SK-N-SH treated with all-trans-retinoic acid at 6 μM for 48 hours (cell line): ENCODE measurements at regions not wholly inside any gene's neighbourhood (a gene's known extent, or its start where the extent isn't known, plus 50 kb on each side); places are given as distances from the start of the nearest gene placed in this dataset.
A peak's percentile ranks its signal among the peaks of the same experiment; 100 is the strongest.

Experiments
- ATAC-seq: fragments of 200-7000 bp; cut with Tn5 transposase; 3 replicates; pipeline ENCODE4 v1.9.1; 2020; ENCODE audit warnings: mild to moderate bottlenecking, moderate library complexity
- CREB5 ChIP-seq: fragments of 250-450 bp; sonication (Bioruptor Pico); IDR thresholded peaks from 2 replicates; pipeline ENCODE4 v1.5.1; 2020; ENCODE audit warnings: low read depth, mild to moderate bottlenecking, moderate library complexity
- CSDC2 ChIP-seq: fragments of 250-450 bp; sonication (Bioruptor Pico); IDR thresholded peaks from 2 replicates; pipeline ENCODE4 v1.5.0; 2020; ENCODE audit warnings: mild to moderate bottlenecking, moderate library complexity
- CSRNP3 ChIP-seq: fragments of 250-450 bp; sonication (Bioruptor Pico); IDR thresholded peaks from 2 replicates; pipeline ENCODE4 v1.5.1; 2021; ENCODE audit warnings: mild to moderate bottlenecking, moderate library complexity
- ESRRG ChIP-seq: fragments of 250-450 bp; sonication (Bioruptor Pico); IDR thresholded peaks from 2 replicates; pipeline ENCODE4 v1.6.1; 2021; ENCODE audit warnings: mild to moderate bottlenecking
- GLIS3 ChIP-seq: fragments of 250-450 bp; sonication (Bioruptor Pico); IDR thresholded peaks from 2 replicates; pipeline ENCODE4 v1.5.0; 2020; ENCODE audit warnings: mild to moderate bottlenecking, moderate library complexity
- ISL1 ChIP-seq: fragments of 250-450 bp; sonication (Bioruptor Pico); IDR thresholded peaks from 2 replicates; pipeline ENCODE4 v2.1.2; 2022; ENCODE audit warnings: mild to moderate bottlenecking, moderate library complexity
- OSR1 ChIP-seq: fragments of 250-450 bp; sonication (Bioruptor Pico); IDR thresholded peaks from 2 replicates; pipeline ENCODE4 v1.8.0; 2022; ENCODE audit warnings: moderate library complexity, mild to moderate bottlenecking, inconsistent platforms
- POU6F1 ChIP-seq: fragments of 250-450 bp; sonication (Bioruptor Pico); IDR thresholded peaks from 2 replicates; pipeline ENCODE4 v1.8.0; 2021; ENCODE audit warnings: low read depth, mild to moderate bottlenecking, moderate library complexity, borderline replicate concordance
- PPARA ChIP-seq: fragments of 250-450 bp; sonication (Bioruptor Pico); IDR thresholded peaks from 2 replicates; pipeline ENCODE4 v1.5.0; 2020; ENCODE audit warnings: mild to moderate bottlenecking, borderline replicate concordance
- RARB ChIP-seq: fragments of 250-450 bp; sonication (Bioruptor Pico); IDR thresholded peaks from 2 replicates; pipeline ENCODE4 v1.8.0; 2021; ENCODE audit warnings: mild to moderate bottlenecking, moderate library complexity
- TCF4 ChIP-seq: fragments of 250-450 bp; sonication (Bioruptor Pico); IDR thresholded peaks from 2 replicates; pipeline ENCODE4 v1.8.0; 2021; ENCODE audit warnings: mild to moderate bottlenecking, moderate library complexity, borderline replicate concordance
- TOX ChIP-seq: fragments of 250-450 bp; sonication (Bioruptor Pico); IDR thresholded peaks from 2 replicates; pipeline ENCODE4 v1.8.0; 2021; ENCODE audit warnings: mild to moderate bottlenecking, moderate library complexity, borderline replicate concordance
- TSHZ2 ChIP-seq: fragments of 250-450 bp; sonication (Bioruptor Pico); IDR thresholded peaks from 2 replicates; pipeline ENCODE4 v1.5.0; 2020; ENCODE audit warnings: mild to moderate bottlenecking, moderate library complexity
- ZC3H10 ChIP-seq: fragments of 250-450 bp; sonication (Bioruptor Pico); IDR thresholded peaks from 2 replicates; pipeline ENCODE4 v1.5.1; 2021; ENCODE audit warnings: mild to moderate bottlenecking, moderate library complexity
- ZFP3 ChIP-seq: fragments of 250-450 bp; sonication (Bioruptor Pico); IDR thresholded peaks from 2 replicates; pipeline ENCODE4 v1.5.0; 2020; ENCODE audit warnings: mild to moderate bottlenecking, moderate library complexity
- ZFP30 ChIP-seq: fragments of 450-650 bp; formaldehyde crosslinking; IDR thresholded peaks from 2 replicates; pipeline ENCODE4 v1.5.0; 2022; ENCODE audit warnings: mild to moderate bottlenecking, moderate library complexity
- ZNF565 ChIP-seq: fragments of 450-650 bp; formaldehyde crosslinking; conservative IDR thresholded peaks from 2 replicates; pipeline ENCODE4 v1.5.0; 2020; ENCODE audit warnings: low read depth, mild to moderate bottlenecking, moderate library complexity
- ZNF70 ChIP-seq: fragments of 450-650 bp; formaldehyde crosslinking; IDR thresholded peaks from 2 replicates; pipeline ENCODE4 v1.5.0; 2020; ENCODE audit warnings: mild to moderate bottlenecking, moderate library complexity
- ZNF8 ChIP-seq: fragments of 450-650 bp; formaldehyde crosslinking; IDR thresholded peaks from 2 replicates; pipeline ENCODE4 v1.5.0; 2020; ENCODE audit warnings: mild to moderate bottlenecking, moderate library complexity
- TF ChIP-seq, protein P1 (sequence below): fragments of 250-450 bp; sonication (Bioruptor Pico); IDR thresholded peaks from 2 replicates; pipeline ENCODE4 v1.8.0; 2020; ENCODE audit warnings: mild to moderate bottlenecking, moderate library complexity, borderline replicate concordance

GRCh38 chr2:138252587-138252986, 249.0 kb upstream of the SPOPL start:
- ATAC-seq, result no peak
- TF ChIP-seq TOX, result no peak
- no peak for TF ChIP-seq TSHZ2
- TF ChIP-seq ESRRG, result no peak
- TF ChIP-seq RARB (CRISPR knock-in tag), result no peak
- no peak for TF ChIP-seq CSRNP3 (CRISPR knock-in tag)
- TF ChIP-seq ZNF8 (CRISPR knock-in tag), result no peak

DNA sequence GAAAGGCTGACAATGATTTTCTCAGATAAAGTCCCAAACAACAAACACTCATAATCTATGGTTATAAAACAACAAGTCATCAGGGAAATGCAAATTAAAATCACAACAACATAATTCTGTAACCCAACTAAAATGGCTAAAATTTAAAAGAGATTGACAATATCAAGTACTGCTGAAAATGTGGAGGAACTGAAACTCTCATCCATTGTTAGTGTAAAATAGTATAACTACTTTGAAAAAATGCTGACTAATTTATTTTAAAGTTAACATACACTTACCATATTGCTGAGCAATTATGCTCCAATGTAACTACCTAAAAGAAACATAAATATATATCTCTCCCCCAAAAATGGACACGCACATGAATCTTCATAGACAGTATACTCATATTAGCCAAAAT, 245.9 kb upstream of the SPOPL start:
- no peak for ATAC-seq
- no peak for TF ChIP-seq ZNF8 (CRISPR knock-in tag)
- TF ChIP-seq ZC3H10 (CRISPR knock-in tag), result no peak

DNA sequence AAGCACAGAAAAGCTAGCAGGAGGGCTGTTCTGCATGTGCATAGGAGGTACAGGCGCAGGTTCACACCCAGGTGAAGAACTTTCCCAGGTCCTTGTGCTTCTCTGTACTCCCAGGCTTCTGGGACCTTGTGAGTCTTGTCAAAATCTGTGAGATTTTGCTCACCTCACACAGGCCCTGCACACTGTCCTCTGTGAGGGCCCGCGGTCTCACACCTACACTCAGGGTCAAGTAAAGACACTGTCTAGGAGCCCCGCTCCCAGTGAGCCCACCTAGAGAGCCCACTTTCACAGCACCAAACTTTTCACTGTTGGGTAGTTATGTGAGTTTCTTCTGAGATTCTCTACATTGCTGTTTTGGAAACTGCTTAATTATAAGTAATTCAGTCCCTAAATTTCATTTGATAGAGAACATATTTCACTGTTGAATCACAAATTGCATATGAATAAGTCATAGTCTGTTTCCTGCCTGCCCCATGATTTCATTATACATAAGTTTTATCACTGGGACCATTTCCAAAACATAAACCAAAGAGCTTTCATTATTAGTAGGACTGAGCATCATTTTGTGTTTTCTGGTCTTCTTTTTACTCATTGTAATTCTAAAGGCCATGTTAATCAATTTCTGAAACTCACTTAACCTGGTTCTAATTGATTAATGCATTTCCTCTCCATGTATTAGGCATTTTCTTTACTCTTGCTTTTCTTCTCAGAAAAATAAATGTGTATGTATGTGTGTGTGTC, 234.2 kb upstream of the SPOPL start:
- ATAC-seq, result peak; percentile 89
- TF ChIP-seq CREB5 (CRISPR knock-in tag) (peak; percentile 90), ZNF565 (CRISPR knock-in tag) (no peak), RARB (CRISPR knock-in tag) (no peak), CSDC2 (CRISPR knock-in tag) (0 out of 2 replicates have a peak, but pooled peaks have one; percentile 11), CSRNP3 (CRISPR knock-in tag) (0 out of 2 replicates have a peak, but pooled peaks have one; percentile 24), ISL1 (CRISPR knock-in tag) (peak; percentile 95), ZC3H10 (CRISPR knock-in tag) (no peak), POU6F1 (CRISPR knock-in tag) (peak; percentile 63; the same call in 1 of the 2 replicates), TOX (peak; percentile 82), ESRRG (no peak)
- TF ChIP-seq, protein P1, sequence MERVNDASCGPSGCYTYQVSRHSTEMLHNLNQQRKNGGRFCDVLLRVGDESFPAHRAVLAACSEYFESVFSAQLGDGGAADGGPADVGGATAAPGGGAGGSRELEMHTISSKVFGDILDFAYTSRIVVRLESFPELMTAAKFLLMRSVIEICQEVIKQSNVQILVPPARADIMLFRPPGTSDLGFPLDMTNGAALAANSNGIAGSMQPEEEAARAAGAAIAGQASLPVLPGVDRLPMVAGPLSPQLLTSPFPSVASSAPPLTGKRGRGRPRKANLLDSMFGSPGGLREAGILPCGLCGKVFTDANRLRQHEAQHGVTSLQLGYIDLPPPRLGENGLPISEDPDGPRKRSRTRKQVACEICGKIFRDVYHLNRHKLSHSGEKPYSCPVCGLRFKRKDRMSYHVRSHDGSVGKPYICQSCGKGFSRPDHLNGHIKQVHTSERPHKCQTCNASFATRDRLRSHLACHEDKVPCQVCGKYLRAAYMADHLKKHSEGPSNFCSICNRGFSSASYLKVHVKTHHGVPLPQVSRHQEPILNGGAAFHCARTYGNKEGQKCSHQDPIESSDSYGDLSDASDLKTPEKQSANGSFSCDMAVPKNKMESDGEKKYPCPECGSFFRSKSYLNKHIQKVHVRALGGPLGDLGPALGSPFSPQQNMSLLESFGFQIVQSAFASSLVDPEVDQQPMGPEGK (CRISPR knock-in tag), result peak; percentile 72; the same call in 1 of the 2 replicates
- TF ChIP-seq, all 23 proteins: peak for 7

DNA sequence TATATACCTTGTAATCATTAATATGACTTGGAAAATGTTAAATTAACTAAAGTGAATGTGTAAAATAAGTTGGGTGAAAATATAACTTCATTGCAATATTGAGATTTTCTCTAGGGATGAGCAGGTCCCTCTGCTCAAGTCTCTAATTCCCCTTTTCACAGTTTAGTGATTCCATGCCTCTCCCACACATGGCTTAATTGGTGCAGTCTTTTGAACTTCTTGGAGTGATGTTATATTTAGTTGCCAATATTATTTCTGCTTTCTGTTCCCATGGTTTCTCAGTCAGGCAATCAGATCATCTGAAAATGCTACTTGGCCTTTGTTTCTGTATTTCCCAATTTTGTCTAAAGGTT, 233.7 kb upstream of the SPOPL start:
- ATAC-seq, result peak; percentile 41
- TF ChIP-seq ZFP3 (CRISPR knock-in tag) (no peak), GLIS3 (CRISPR knock-in tag) (no peak), PPARA (CRISPR knock-in tag) (no peak), ZFP30 (CRISPR knock-in tag) (no peak), TCF4 (CRISPR knock-in tag) (no peak), CSRNP3 (CRISPR knock-in tag) (no peak), ZNF70 (no peak), CREB5 (CRISPR knock-in tag) (no peak), ISL1 (CRISPR knock-in tag) (no peak), ZC3H10 (CRISPR knock-in tag) (no peak), OSR1 (CRISPR knock-in tag) (no peak)
